Daoy (cell line): ENCODE measurements at regions not wholly inside any gene's neighbourhood (a gene's known extent, or its start where the extent isn't known, plus 50 kb on each side); places are given as distances from the start of the nearest gene placed in this dataset.
"Not testable (repeated sequence)": the region's sequence is repeated elsewhere in the genome, so short reads cannot be mapped to it uniquely, and the experiment has no call there.

Experiments
- DNase-seq: peaks from one replicate; pipeline ENCODE4 v3.0.0-alpha.2; 2015; ENCODE audit warnings: low read depth

DNA sequence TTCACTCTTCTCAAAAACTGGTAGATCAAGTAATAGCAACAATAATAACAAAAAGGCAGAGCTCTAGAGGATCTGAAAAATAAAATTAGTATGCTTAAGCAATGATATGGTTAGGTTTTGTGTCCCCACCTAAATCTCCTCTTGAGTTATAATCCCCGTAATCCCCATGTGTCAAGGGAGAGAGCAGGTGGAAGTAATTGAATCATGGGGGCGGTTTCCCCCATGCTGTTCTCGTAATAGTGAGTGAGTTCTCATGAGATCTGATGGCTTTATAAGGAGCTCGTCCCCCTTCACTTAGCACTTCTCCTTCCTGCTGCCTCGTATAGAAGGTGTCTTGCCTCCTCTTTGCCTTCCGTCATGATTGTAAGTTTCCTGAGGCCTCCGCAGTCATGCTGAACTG, 60.2 kb upstream of the ABHD2 start:
- DNase-seq = no peak

DNA sequence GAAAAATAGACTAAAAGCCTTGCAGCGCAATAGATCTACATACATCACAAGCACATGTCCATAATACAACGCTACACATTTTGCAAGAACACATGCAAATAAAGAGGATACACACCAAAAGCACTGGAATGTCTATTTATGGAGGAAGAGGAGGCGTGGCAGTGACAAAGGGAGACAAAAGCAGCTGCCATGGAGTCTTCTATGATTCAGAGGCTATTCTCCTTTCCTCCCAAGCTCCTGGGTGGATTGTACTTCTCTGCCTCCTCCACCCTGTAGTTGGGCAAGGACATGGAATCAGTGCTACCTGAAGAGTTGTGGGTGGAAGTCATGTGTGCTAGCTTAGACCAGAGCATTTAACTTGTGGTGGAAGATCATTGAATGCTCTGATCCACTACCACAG, 57.9 kb upstream of the ABHD2 start:
- DNase-seq = no peak

DNA sequence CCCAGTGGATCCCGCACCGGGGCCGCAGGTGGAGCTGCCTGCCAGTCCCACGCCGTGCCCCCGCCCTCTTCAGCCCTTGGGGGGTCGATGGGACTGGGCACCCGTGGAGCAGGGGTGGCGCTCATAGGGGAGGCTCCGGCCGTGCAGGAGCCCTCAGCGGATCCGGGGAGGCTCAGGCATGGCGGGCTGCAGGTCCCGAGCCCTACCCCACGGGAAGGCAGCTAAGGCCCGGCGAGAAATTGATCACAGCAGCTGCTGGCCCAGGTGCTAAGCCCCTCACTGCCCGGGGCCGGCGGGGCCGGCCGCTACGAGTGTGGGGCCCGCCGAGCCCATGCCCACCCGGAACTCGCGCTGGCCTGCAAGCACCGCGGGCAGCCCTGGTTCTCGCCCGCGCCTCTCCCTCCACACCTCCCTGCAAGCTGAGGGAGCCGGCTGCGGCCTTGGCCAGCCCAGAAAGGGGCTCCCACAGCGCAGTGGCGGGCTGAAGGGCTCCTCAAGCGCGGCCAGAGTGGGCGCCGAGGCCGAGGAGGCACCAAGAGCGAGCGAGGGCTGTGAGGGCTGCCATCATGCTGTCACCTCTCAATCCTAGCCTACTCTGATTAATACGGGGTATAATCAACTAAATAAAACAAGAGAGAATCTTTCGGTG, 56.5 kb upstream of the ABHD2 start:
- not testable (repeated sequence) for DNase-seq

DNA sequence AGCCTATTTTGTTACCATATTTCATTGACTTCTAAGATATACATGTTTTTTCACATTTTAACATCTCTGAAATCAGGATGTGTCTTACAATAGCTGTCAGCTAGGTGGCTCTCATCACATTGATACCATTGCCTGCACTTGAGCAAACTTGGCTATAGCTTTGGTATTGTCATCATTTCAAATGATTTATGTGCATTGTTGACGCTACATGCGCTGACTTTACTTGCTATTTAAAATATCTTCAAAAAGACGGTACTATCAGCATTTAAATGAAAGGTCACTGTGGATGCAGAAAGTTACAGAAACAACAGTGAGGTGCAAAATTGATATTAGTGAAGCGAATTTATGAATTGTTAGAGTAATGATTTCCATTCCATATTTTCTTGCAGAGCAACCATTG, 54.0 kb upstream of the ABHD2 start:
- DNase-seq = no peak

DNA sequence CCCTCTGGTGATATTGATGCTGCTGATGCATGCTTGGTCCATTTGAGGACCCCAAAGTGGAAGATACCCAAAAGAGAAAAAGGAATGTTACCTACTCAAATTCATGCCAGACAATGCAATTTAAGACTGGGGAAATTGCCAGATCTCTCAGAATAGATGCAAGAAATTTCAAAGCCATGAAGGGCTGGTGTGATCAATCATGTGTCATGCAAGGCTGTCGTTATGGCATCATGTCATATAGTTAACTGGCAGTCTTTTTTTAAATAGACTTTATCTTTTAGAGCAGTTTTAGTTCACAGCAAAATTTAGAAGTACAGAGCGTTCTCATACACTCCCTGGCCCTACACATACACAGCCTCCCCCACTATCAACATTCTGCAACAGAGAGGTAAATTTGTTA, 53.1 kb upstream of the ABHD2 start:
- no peak for DNase-seq

DNA sequence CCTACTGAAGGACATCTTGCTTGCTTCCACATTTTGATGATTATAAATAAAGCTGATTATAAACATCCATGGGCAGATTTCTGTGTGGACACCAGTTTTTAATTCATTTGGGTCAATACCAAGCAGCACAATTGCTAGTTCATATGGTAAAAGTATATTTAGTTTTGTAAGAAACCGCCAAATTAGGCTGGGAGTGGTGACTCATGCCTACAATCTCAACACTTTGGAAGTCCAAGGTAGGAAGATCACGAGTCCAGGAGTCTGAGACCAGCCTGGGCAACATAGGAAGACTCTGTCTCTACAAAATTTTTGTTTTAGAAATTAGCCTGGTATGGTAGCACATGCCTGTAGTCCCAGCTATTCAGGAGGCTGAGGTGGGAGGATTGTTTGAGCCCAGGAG, 52.6 kb upstream of the ABHD2 start:
- peak; percentile 6 for DNase-seq

DNA sequence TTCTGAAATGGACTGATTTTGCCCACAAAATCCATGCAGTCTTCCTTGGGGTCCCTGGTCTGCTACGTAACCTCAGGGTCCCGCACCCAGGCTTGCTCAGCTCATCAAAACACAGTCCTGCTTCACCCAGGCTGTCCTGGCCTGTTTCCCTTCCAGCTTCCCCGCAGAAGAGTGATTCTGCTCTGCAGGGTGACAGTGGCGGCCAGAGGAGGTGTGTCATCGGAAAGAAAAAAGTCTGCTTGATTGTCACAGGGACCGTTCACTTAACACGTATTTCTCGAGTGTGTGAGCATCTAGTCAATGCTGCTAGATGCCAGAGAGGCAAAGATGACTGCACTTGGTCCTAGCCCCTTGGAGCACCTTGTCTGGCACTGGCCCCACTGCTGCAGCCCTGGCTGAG, 50.1 kb upstream of the ABHD2 start:
- DNase-seq = no peak
